PC-9 (cell line): ENCODE measurements at regions not wholly inside any gene's neighbourhood (a gene's known extent, or its start where the extent isn't known, plus 50 kb on each side); places are given as distances from the start of the nearest gene placed in this dataset.

Source experiments
- BruUV-seq: library from RNA; stranded (reverse); fragments of 400-500 nt; replicated peaks from 2 replicates; lab custom pipeline; 2021; lab: Mats Ljungman, UMichigan
- CTCF ChIA-PET: fragments of 300-600 bp; sonication (Branson Sonifier 250); formaldehyde crosslinking; loops from one replicate; lab custom pipeline; 2022; ENCODE audit warnings: antibody characterized with exemption; lab: Charles Lee
- POLR2A ChIA-PET: fragments of 300-600 bp; sonication (Branson Sonifier 250); formaldehyde crosslinking; loops from one replicate; lab custom pipeline; 2022; ENCODE audit warnings: antibody characterized with exemption; ENCODE audit not compliant: unreplicated experiment; lab: Charles Lee
- DNase-seq, 2 experiments: peaks; one replicate each; pipeline versions ENCODE4 v3.0.0 to v3.0.0-alpha.2; 2015 to 2022; ENCODE audit warnings: mixed read lengths in 1 of 2
- H2AFZ ChIP-seq: fragments of 200-600 bp; sonication (generic); 2 replicates; pipeline ENCODE4 v1.8.1; 2017; ENCODE audit warnings: antibody characterized with exemption
- H3F3A ChIP-seq: fragments of 200-600 bp; sonication (generic); 2 replicates; pipeline ENCODE4 v1.8.1; 2017; ENCODE audit warnings: antibody characterized with exemption, mild to moderate bottlenecking, low read depth; ENCODE audit not compliant: insufficient read depth
- H3K27ac ChIP-seq: fragments of 200-600 bp; sonication (generic); 2 replicates; pipeline ENCODE4 v1.6.1; 2016; ENCODE audit warnings: mixed run types
- H3K27me3 ChIP-seq: fragments of 200-600 bp; sonication (generic); 2 replicates; pipeline ENCODE4 v1.6.1; 2016; ENCODE audit warnings: low read depth, mixed run types; ENCODE audit not compliant: insufficient read depth
- H3K36me3 ChIP-seq: fragments of 200-600 bp; sonication (generic); 2 replicates; pipeline ENCODE4 v1.6.1; 2016; ENCODE audit warnings: low read depth, mixed run types
- H3K4me1 ChIP-seq: fragments of 200-600 bp; sonication (generic); replicated peaks from 2 replicates; pipeline ENCODE4 v1.6.1; 2016; ENCODE audit warnings: mixed run types; ENCODE audit not compliant: insufficient read depth
- H3K4me2 ChIP-seq: fragments of 200-600 bp; sonication (generic); 2 replicates; pipeline ENCODE4 v1.6.1; 2017; ENCODE audit warnings: mixed run types
- H3K4me3 ChIP-seq: fragments of 200-600 bp; sonication (generic); 2 replicates; pipeline ENCODE4 v1.6.1; 2016; ENCODE audit warnings: mixed run types
- H3K79me2 ChIP-seq: fragments of 200-600 bp; sonication (generic); 2 replicates; pipeline ENCODE4 v1.6.1; 2017; ENCODE audit warnings: low read depth, mixed run types
- H3K9me2 ChIP-seq: fragments of 200-600 bp; sonication (generic); 2 replicates; pipeline ENCODE4 v1.8.1; 2017; ENCODE audit warnings: mild to moderate bottlenecking; ENCODE audit not compliant: insufficient read depth
- H3K9me3 ChIP-seq: fragments of 200-600 bp; sonication (generic); 2 replicates; pipeline ENCODE4 v1.8.1; 2016; ENCODE audit warnings: low read depth; ENCODE audit not compliant: insufficient read depth
- H4K20me1 ChIP-seq: fragments of 200-600 bp; sonication (generic); 2 replicates; pipeline ENCODE4 v1.8.1; 2017; ENCODE audit not compliant: insufficient read depth
- EZH2 ChIP-seq: fragments of 200-600 bp; sonication (generic); IDR thresholded peaks from 2 replicates; pipeline ENCODE4 v1.8.0; 2017; ENCODE audit warnings: antibody characterized with exemption, low read depth
- intact Hi-C: fragments of 100-400 bp; cut with micrococcal nuclease; formaldehyde crosslinking; loops from one replicate; pipeline ENCODE4 v1.10.0; 2022; ENCODE audit not compliant: unreplicated experiment
- TF ChIP-seq, protein P1 (sequence below): fragments of 200-600 bp; sonication (generic); conservative IDR thresholded peaks from 2 replicates; pipeline ENCODE4 v1.6.1; 2017; ENCODE audit warnings: mixed run types, antibody characterized with exemption, mild to moderate bottlenecking, moderate library complexity

DNA sequence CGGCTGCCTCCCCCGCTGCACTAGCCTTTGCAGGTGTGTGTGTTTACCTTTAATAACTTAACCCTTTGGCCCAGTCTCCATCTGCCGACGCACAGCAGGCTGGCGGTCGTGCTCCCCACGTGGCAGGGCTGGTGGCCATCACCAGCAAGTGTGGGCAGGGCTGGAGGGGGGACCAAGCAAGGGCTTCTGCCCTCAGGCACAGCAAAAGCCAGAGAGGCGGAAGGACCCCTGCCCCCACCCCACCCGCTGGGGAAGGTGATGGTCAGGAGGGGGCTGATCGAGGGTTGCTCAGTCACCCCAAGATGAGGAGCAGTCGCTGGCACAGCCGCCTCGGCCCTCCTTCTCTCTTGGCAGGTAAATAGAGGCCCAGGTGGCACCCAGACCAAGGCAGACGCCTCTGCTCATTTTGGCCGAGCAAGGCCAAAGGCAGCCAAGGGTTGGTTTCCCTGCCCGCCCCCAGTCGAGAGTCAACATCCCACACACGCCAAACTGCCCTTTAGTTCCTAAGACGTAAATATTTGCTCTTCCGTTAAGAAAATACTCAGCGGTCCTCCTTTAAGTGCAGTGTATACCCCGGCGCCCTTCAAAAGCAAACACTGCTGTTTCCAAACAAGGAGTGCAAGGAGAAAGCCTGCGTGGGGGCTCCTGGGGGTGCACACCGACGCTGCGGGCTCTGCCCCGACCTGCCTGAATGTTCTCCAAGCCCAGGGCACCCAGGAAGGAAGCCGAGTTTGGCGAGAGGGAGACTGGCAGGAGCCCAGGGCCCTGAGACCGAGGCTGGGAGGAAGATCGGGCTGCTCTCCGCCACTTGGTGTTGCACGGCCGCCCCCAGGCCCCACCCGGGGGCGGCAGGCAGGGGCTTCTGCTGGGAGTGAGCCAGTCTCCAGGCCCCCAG, 82.7 kb downstream of the SIK1 start:
- no peak for DNase-seq
- Histone ChIP-seq H3K4me3 (no peak overlapping the region), H3K4me2 (peak overlapping the region; percentile 65; the same call in 1 of the 2 replicates), H3K9me3 (no peaks in the 10 kb centered on the region), H3K9me2 (no peaks in the 10 kb centered on the region), H3K4me1 (peaks cover 33% of the 10 kb centered on the region), H3K27ac (no peak overlapping the region), H3K27me3 (no peaks in the 10 kb centered on the region), H3K36me3 (no peaks in the 10 kb centered on the region), H3F3A (peaks cover 12% of the 10 kb centered on the region; the same call in 1 of the 2 replicates), H4K20me1 (no peaks in the 10 kb centered on the region), H3K79me2 (no peaks in the 10 kb centered on the region), H2AFZ (no peak overlapping the region)
- ChIA-PET CTCF (no interaction called here), POLR2A (interaction anchor here (0.9 kb wide), 1 partner anchor 29 kb away, joined by 15 read pairs; no protein-coding TSS in a partner anchor)
- intact Hi-C loops: loop anchor here (1.0 kb wide), 1 partner anchor 11 kb away; no protein-coding TSS in a partner anchor
- no TSS peak for BruUV-seq
- TF ChIP-seq, protein P1, sequence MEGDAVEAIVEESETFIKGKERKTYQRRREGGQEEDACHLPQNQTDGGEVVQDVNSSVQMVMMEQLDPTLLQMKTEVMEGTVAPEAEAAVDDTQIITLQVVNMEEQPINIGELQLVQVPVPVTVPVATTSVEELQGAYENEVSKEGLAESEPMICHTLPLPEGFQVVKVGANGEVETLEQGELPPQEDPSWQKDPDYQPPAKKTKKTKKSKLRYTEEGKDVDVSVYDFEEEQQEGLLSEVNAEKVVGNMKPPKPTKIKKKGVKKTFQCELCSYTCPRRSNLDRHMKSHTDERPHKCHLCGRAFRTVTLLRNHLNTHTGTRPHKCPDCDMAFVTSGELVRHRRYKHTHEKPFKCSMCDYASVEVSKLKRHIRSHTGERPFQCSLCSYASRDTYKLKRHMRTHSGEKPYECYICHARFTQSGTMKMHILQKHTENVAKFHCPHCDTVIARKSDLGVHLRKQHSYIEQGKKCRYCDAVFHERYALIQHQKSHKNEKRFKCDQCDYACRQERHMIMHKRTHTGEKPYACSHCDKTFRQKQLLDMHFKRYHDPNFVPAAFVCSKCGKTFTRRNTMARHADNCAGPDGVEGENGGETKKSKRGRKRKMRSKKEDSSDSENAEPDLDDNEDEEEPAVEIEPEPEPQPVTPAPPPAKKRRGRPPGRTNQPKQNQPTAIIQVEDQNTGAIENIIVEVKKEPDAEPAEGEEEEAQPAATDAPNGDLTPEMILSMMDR: no peak
- TF ChIP-seq EZH2: no peak

DNA sequence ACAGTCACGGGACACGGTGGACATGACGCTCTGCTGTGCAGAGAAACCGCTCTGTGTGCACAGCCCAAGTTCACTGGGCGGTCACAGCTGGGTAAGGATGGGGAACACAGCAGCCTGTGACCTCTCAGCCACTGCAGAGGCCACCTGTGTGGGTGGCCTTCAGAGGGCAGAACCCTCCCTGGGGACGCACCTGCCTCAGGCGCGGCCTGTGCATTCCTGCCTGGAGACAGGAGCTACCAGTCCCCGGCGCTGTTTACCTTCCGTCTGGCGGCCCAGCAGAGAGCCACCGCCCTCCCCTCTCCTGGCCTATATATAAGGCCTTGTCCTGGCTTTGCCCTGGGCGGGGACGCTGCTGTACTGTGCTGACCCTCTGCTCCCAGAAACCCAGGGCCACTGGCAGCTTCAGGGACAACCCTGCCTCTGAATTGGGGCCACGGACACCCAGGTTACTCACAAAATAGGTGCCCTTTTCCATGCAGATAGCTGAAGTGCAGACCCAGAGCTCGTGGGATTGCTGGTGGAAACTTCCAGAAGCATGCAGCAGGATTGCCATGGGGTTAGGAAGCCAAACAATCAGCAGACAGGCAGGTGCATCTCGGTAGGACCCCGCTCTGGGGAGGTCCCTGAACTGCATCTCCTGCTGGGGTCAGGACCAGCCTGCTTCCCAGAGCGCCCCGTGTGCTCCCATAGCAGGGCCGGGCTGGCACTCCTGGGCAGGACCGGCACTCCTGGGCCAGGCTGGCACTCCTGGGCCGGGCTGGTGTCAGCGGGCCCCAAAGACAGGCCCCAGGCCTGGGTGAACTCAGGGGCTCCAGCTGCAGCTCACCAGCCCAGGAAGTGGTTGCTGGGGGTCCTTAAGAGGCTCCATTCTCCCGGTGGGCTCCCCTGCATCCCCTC, 83.6 kb downstream of the SIK1 start:
- BruUV-seq: TSS peak; percentile 53
- H3K4me1 ChIP-seq: peaks cover 33% of the 10 kb centered on the region
- H2AFZ ChIP-seq: no peak overlapping the region
- no peaks in the 10 kb centered on the region for H4K20me1 ChIP-seq
- DNase-seq: peak; percentile 87 to 94
- no peaks in the 10 kb centered on the region for H3K9me3 ChIP-seq
- peak overlapping the region; percentile 54 for H3K27ac ChIP-seq
- H3K27me3 ChIP-seq: no peaks in the 10 kb centered on the region
- H3K9me2 ChIP-seq: no peaks in the 10 kb centered on the region
- peaks cover 12% of the 10 kb centered on the region; the same call in 1 of the 2 replicates for H3F3A ChIP-seq
- no peak for TF ChIP-seq EZH2
- TF ChIP-seq, protein P1: no peak
- no peak overlapping the region for H3K4me3 ChIP-seq
- H3K79me2 ChIP-seq: no peaks in the 10 kb centered on the region
- CTCF ChIA-PET: no interaction called here
- peak overlapping the region; percentile 65 for H3K4me2 ChIP-seq
- H3K36me3 ChIP-seq: no peaks in the 10 kb centered on the region
- intact Hi-C loops: loop anchor here (1.0 kb wide), 1 partner anchor 10 kb away; no protein-coding TSS in a partner anchor
- POLR2A ChIA-PET: interaction anchor here (0.9 to 1.0 kb wide), 2 partner anchors 10 to 30 kb away, joined by 6 to 15 read pairs; no protein-coding TSS in a partner anchor
